NB4 (cell line): ENCODE measurements at regions not wholly inside any gene's neighbourhood (a gene's known extent, or its start where the extent isn't known, plus 50 kb on each side); places are given as distances from the start of the nearest gene placed in this dataset.

Experiments used
- DNase-seq: peaks from one replicate; pipeline ENCODE4 v3.0.0; 2010; ENCODE audit warnings: low read depth
- H3K4me3 ChIP-seq: one replicate; pipeline ENCODE4 v1.5.1; 2011; ENCODE audit warnings: mild to moderate bottlenecking, low read depth, low read length, moderate library complexity
- CTCF ChIP-seq: IDR thresholded peaks from one replicate; pipeline ENCODE4 v1.5.1; 2012; ENCODE audit warnings: low read depth, low read length
- MAX ChIP-seq: IDR thresholded peaks from 2 replicates; pipeline ENCODE4 v1.6.1; 2011; ENCODE audit warnings: low read depth, low read length
- MYC ChIP-seq: IDR thresholded peaks from 2 replicates; pipeline ENCODE4 v1.6.1; 2011; ENCODE audit warnings: low read depth, low read length
- POLR2A ChIP-seq: IDR thresholded peaks from 2 replicates; pipeline ENCODE4 v1.6.1; 2011; ENCODE audit warnings: mild to moderate bottlenecking; ENCODE audit not compliant: insufficient read length; ENCODE audit errors: extremely low read depth

GRCh38 chr1:232149287-232150201, 480.4 kb downstream of the SIPA1L2 start:
- TF ChIP-seq MAX (no peak), POLR2A (no peak), CTCF (no peak), MYC (no peak)
- no peak for DNase-seq
- H3K4me3 ChIP-seq = no peak overlapping the region

- no peak overlapping the region for H3K4me3 ChIP-seq
- TF ChIP-seq MYC = no peak
- no peak for TF ChIP-seq POLR2A
- TF ChIP-seq MAX = no peak
- TF ChIP-seq CTCF = no peak
- no peak for DNase-seq
Measured at GRCh38 chr1:232147215-232147614, 482.7 kb downstream of the SIPA1L2 start.

- TF ChIP-seq POLR2A (no peak), CTCF (no peak), MAX (no peak)
- no peak for DNase-seq
- no peak overlapping the region for H3K4me3 ChIP-seq
Measured at GRCh38 chr1:232146514-232146913, 483.4 kb downstream of the SIPA1L2 start.

GRCh38 chr1:232145768-232146167, 484.2 kb downstream of the SIPA1L2 start:
- TF ChIP-seq MYC (no peak), MAX (no peak), CTCF (no peak), POLR2A (no peak)
- no peak overlapping the region for H3K4me3 ChIP-seq
- DNase-seq = no peak

GRCh38 chr1:232144696-232145230, 485.2 kb downstream of the SIPA1L2 start:
- TF ChIP-seq MAX (no peak), MYC (no peak), POLR2A (no peak), CTCF (no peak)
- no peak overlapping the region for H3K4me3 ChIP-seq
- no peak for DNase-seq
